ENCODE measurements at regions not wholly inside any gene's neighbourhood (a gene's known extent, or its start where the extent isn't known, plus 50 kb on each side); places are given as distances from the start of the nearest gene placed in this dataset.

GRCh38 chr5:160508780-160509361, 87.2 kb downstream of the PTTG1 start:
- no peaks in the 10 kb centered on the region for H3K27me3 ChIP-seq (replicated peaks; ENCODE audit: insufficient read depth)
- no peak overlapping the region for H3K4me3 ChIP-seq
- intact Hi-C loops (cut with DNase I): no loop called here
- peak; percentile 65 for DNase-seq (ENCODE audit: low spot score)
- TF ChIP-seq POLR2AphosphoS5 (IDR thresholded peaks at IDR 0.05) (peak; percentile 5), POLR2A (IDR thresholded peaks at IDR 0.05) (no peak), CTCF (IDR thresholded peaks at IDR 0.05) (peak; percentile 65 to 83 (median 76))
- H3K9me3 ChIP-seq: no peaks in the 10 kb centered on the region
- WGBS: 9% methylated on average over 9 of the region's 9 CpGs
- H3K27ac ChIP-seq: no peak overlapping the region
- no peaks in the 10 kb centered on the region for H3K36me3 ChIP-seq
- H3K4me1 ChIP-seq (replicated peaks): no peaks in the 10 kb centered on the region

- DNase-seq (ENCODE audit: low spot score): no peak
- intact Hi-C loops (cut with DNase I): no loop called here
- WGBS: 77% methylated on average over 12 of the region's 12 CpGs
- Histone ChIP-seq H3K4me3 (no peak overlapping the region), H3K4me1 (replicated peaks) (no peaks in the 10 kb centered on the region), H3K9me3 (no peaks in the 10 kb centered on the region), H3K36me3 (no peaks in the 10 kb centered on the region), H3K27ac (no peak overlapping the region), H3K27me3 (replicated peaks; ENCODE audit: insufficient read depth) (no peaks in the 10 kb centered on the region)
- TF ChIP-seq CTCF (IDR thresholded peaks at IDR 0.05) (no peak), POLR2AphosphoS5 (IDR thresholded peaks at IDR 0.05) (no peak), POLR2A (IDR thresholded peaks at IDR 0.05) (no peak)
Measured at GRCh38 chr5:160511280-160511929, 89.8 kb downstream of the PTTG1 start.

MicroRNA genes in the stretch of these regions (microRNA counts, 767-probe panel; counts per million panel counts)
- microRNA hsa-miR-146a-5p: 431 to 1,408 counts per million in 2 donors

Data from prostate gland (tissue), 2 donors.